ENCODE measurements at regions not wholly inside any gene's neighbourhood (a gene's known extent, or its start where the extent isn't known, plus 50 kb on each side); places are given as distances from the start of the nearest gene placed in this dataset.

- TF ChIP-seq POLR2AphosphoS5 (IDR thresholded peaks at IDR 0.05; ENCODE audit: low read depth, low read length) (no peak), CTCF (IDR thresholded peaks at IDR 0.05) (no peak), REST (IDR thresholded peaks at IDR 0.05; ENCODE audit: insufficient read depth in 1 of 2, low read depth in 2 of 2, low read length in 1 of 2) (no peak), SIN3A (IDR thresholded peaks at IDR 0.05; ENCODE audit: borderline replicate concordance, insufficient read depth, low read depth, low read length) (no peak), TCF7L2 (IDR thresholded peaks at IDR 0.05; ENCODE audit: low read depth, low read length) (no peak)
These were observed 50.8 kb upstream of the CACNA2D3 start for GRCh38 chr3:54071601-54072000.
